Hepatocyte (in vitro differentiated cells): ENCODE measurements at regions not wholly inside any gene's neighbourhood (a gene's known extent, or its start where the extent isn't known, plus 50 kb on each side); places are given as distances from the start of the nearest gene placed in this dataset.
A peak's percentile ranks its signal among the peaks of the same experiment; 100 is the strongest.

Source experiments
- DNase-seq: peaks from one replicate; pipeline ENCODE4 v3.0.0-alpha.2; 2016; ENCODE audit warnings: low spot score
- H2AFZ ChIP-seq: fragments of 200-600 bp; sonication (generic); 2 replicates; pipeline ENCODE4 v1.6.0; 2016; ENCODE audit warnings: antibody characterized with exemption, mild to moderate bottlenecking
- H3K27ac ChIP-seq: fragments of 200-600 bp; sonication (generic); 2 replicates; pipeline ENCODE4 v1.5.1; 2016; ENCODE audit warnings: mild to moderate bottlenecking
- H3K27me3 ChIP-seq: fragments of 200-600 bp; sonication (generic); 2 replicates; pipeline ENCODE4 v1.6.1; 2016
- H3K36me3 ChIP-seq: fragments of 200-600 bp; sonication (generic); replicated peaks from 2 replicates; pipeline ENCODE4 v1.5.1; 2016; ENCODE audit warnings: low read depth; ENCODE audit not compliant: insufficient read depth
- H3K4me1 ChIP-seq: fragments of 200-600 bp; sonication (generic); 2 replicates; pipeline ENCODE4 v1.5.1; 2016; ENCODE audit warnings: mild to moderate bottlenecking, moderate library complexity; ENCODE audit not compliant: insufficient read depth
- H3K4me2 ChIP-seq: fragments of 200-600 bp; sonication (generic); 2 replicates; pipeline ENCODE4 v1.6.0; 2016
- H3K4me3 ChIP-seq: fragments of 200-600 bp; sonication (generic); 2 replicates; pipeline ENCODE4 v1.5.1; 2016; ENCODE audit warnings: mild to moderate bottlenecking
- H3K79me2 ChIP-seq: fragments of 200-600 bp; sonication (generic); 2 replicates; pipeline ENCODE4 v1.6.0; 2017; ENCODE audit warnings: mild to moderate bottlenecking
- H3K9me2 ChIP-seq: fragments of 200-600 bp; sonication (generic); replicated peaks from 2 replicates; pipeline ENCODE4 v1.6.0; 2017; ENCODE audit warnings: mild to moderate bottlenecking; ENCODE audit not compliant: insufficient read depth
- H3K9me3 ChIP-seq: fragments of 200-600 bp; sonication (generic); 2 replicates; pipeline ENCODE4 v1.5.1; 2016; ENCODE audit warnings: low read depth, mild to moderate bottlenecking
- H4K20me1 ChIP-seq: fragments of 200-600 bp; sonication (generic); 2 replicates; pipeline ENCODE4 v1.6.0; 2016; ENCODE audit warnings: mild to moderate bottlenecking; ENCODE audit not compliant: insufficient read depth, poor library complexity, severe bottlenecking
- CTCF ChIP-seq: fragments of 200-600 bp; sonication (generic); IDR thresholded peaks from 2 replicates; pipeline ENCODE4 v1.5.1; 2016; ENCODE audit warnings: antibody characterized with exemption, mild to moderate bottlenecking; ENCODE audit not compliant: poor library complexity
- EZH2 ChIP-seq: fragments of 200-600 bp; sonication (generic); IDR thresholded peaks from 2 replicates; pipeline ENCODE4 v1.6.1; 2016; ENCODE audit warnings: antibody characterized with exemption, mild to moderate bottlenecking, borderline replicate concordance
- EZH2phosphoT487 ChIP-seq: fragments of 200-600 bp; sonication (generic); IDR thresholded peaks from one replicate; pipeline ENCODE4 v1.6.1; 2018; ENCODE audit warnings: antibody characterized with exemption, mild to moderate bottlenecking, low read depth, moderate library complexity; ENCODE audit not compliant: unreplicated experiment, severe bottlenecking
- WGBS: methylation state at CpG from one replicate; pipeline ENCODE4 v1.1.6; 2016; ENCODE audit warnings: low lambda C conversion rate; ENCODE audit errors: missing lambda C conversion rate; 5-methylcytosine and 5-hydroxymethylcytosine counted together

- Histone ChIP-seq H3K4me3 (no peak overlapping the region), H3K36me3 (no peaks in the 10 kb centered on the region), H3K4me2 (no peak overlapping the region), H3K9me3 (no peaks in the 10 kb centered on the region), H3K9me2 (no peaks in the 10 kb centered on the region), H4K20me1 (no peaks in the 10 kb centered on the region), H2AFZ (no peak overlapping the region), H3K27ac (no peak overlapping the region), H3K79me2 (no peaks in the 10 kb centered on the region), H3K4me1 (no peaks in the 10 kb centered on the region), H3K27me3 (no peaks in the 10 kb centered on the region)
- 89% methylated on average over 5 of the region's 5 CpGs for WGBS
- DNase-seq = no peak
- TF ChIP-seq EZH2 = no peak
- no peak for TF ChIP-seq CTCF
- no peak for TF ChIP-seq EZH2phosphoT487
Measured at GRCh38 chr1:232438476-232438875, 191.5 kb downstream of the SIPA1L2 start.

GRCh38 chr1:232437510-232437909 is 192.4 kb downstream of the SIPA1L2 start:
- no peaks in the 10 kb centered on the region for H4K20me1 ChIP-seq
- H3K36me3 ChIP-seq = no peaks in the 10 kb centered on the region
- no peak for TF ChIP-seq CTCF
- no peak for TF ChIP-seq EZH2
- TF ChIP-seq EZH2phosphoT487 = no peak
- WGBS = 94% methylated on average over 7 of the region's 7 CpGs
- H3K27me3 ChIP-seq = no peaks in the 10 kb centered on the region
- H3K4me1 ChIP-seq = no peaks in the 10 kb centered on the region
- H3K9me3 ChIP-seq = no peaks in the 10 kb centered on the region
- H3K4me3 ChIP-seq = no peak overlapping the region
- H3K9me2 ChIP-seq = no peaks in the 10 kb centered on the region
- H3K27ac ChIP-seq = no peak overlapping the region
- H3K4me2 ChIP-seq = no peak overlapping the region
- no peaks in the 10 kb centered on the region for H3K79me2 ChIP-seq
- no peak overlapping the region for H2AFZ ChIP-seq
- no peak for DNase-seq

GRCh38 chr1:232435729-232436128 is 194.2 kb downstream of the SIPA1L2 start:
- no peak overlapping the region for H3K4me2 ChIP-seq
- no peaks in the 10 kb centered on the region for H3K9me3 ChIP-seq
- no peaks in the 10 kb centered on the region for H4K20me1 ChIP-seq
- no peak overlapping the region for H2AFZ ChIP-seq
- H3K4me1 ChIP-seq = no peaks in the 10 kb centered on the region
- no peaks in the 10 kb centered on the region for H3K36me3 ChIP-seq
- no peak for TF ChIP-seq CTCF
- TF ChIP-seq EZH2 = no peak
- no peak for TF ChIP-seq EZH2phosphoT487
- H3K9me2 ChIP-seq = no peaks in the 10 kb centered on the region
- DNase-seq = peak; percentile 33
- H3K79me2 ChIP-seq = no peaks in the 10 kb centered on the region
- no peak overlapping the region for H3K4me3 ChIP-seq
- 46% methylated on average over 3 of the region's 3 CpGs for WGBS
- no peaks in the 10 kb centered on the region for H3K27me3 ChIP-seq
- no peak overlapping the region for H3K27ac ChIP-seq

GRCh38 chr1:232432313-232432712 is 197.6 kb downstream of the SIPA1L2 start:
- no peaks in the 10 kb centered on the region for H3K79me2 ChIP-seq
- H3K4me3 ChIP-seq = no peak overlapping the region
- H3K36me3 ChIP-seq = no peaks in the 10 kb centered on the region
- H3K4me2 ChIP-seq = no peak overlapping the region
- no peaks in the 10 kb centered on the region for H3K27me3 ChIP-seq
- no peak overlapping the region for H2AFZ ChIP-seq
- peaks cover 11% of the 10 kb centered on the region for H3K4me1 ChIP-seq
- TF ChIP-seq CTCF (no peak), EZH2phosphoT487 (no peak), EZH2 (no peak)
- no peaks in the 10 kb centered on the region for H3K9me3 ChIP-seq
- H3K27ac ChIP-seq = no peak overlapping the region
- no peak for DNase-seq
- no peaks in the 10 kb centered on the region for H4K20me1 ChIP-seq
- WGBS = 86% methylated on average over 8 of the region's 8 CpGs
- no peaks in the 10 kb centered on the region for H3K9me2 ChIP-seq
